GM12878 (cell line): ENCODE measurements at regions not wholly inside any gene's neighbourhood (a gene's known extent, or its start where the extent isn't known, plus 50 kb on each side); places are given as distances from the start of the nearest gene placed in this dataset.

ENCODE experiments used
- ATAC-seq: fragments of 200-7000 bp; cut with Tn5 transposase; 3 replicates; pipeline ENCODE4 v1.9.1; 2020; ENCODE audit warnings: mild to moderate bottlenecking, moderate library complexity
- BruUV-seq: library from RNA; stranded (reverse); fragments of 400-500 nt; replicated peaks from 2 replicates; lab custom pipeline; 2021; lab: Mats Ljungman, UMichigan
- CTCF ChIA-PET: fragments of 300-600 bp; sonication (Branson Sonifier 250); formaldehyde crosslinking; extraction: SDS; loops from one replicate; lab custom pipeline; 2021; ENCODE audit warnings: inconsistent platforms; lab: Yijun Ruan, JAX
- POLR2A ChIA-PET: fragments of 350-600 bp; formaldehyde crosslinking; extraction: SDS; loops from one replicate; lab custom pipeline; 2021; ENCODE audit warnings: inconsistent platforms; lab: Charles Lee
- RAD21 ChIA-PET: fragments of 300-600 bp; sonication (Branson Sonifier 250); formaldehyde crosslinking; loops from one replicate; lab custom pipeline; 2023; ENCODE audit warnings: antibody characterized with exemption; ENCODE audit not compliant: unreplicated experiment; lab: Charles Lee
- SMC1A ChIA-PET: fragments of 300-600 bp; sonication (Branson Sonifier 250); formaldehyde crosslinking; loops from one replicate; lab custom pipeline; 2023; ENCODE audit not compliant: unreplicated experiment, uncharacterized antibody; lab: Charles Lee
- DNase-seq: peaks from one replicate; pipeline ENCODE4 v3.0.0-alpha.2; 2011; ENCODE audit warnings: low read depth, low spot score
- FAIRE-seq: peaks from 3 replicates; lab custom pipeline; 2011; peaks lifted over from hg19 to GRCh38; lab: Jason Lieb, UNC
- H2AFZ ChIP-seq: 2 replicates; pipeline ENCODE4 v1.6.0; 2011; ENCODE audit warnings: low read depth, low read length, control low read depth; ENCODE audit not compliant: control insufficient read depth
- H3K27ac ChIP-seq: 2 replicates; pipeline ENCODE4 v1.5.1; 2011; ENCODE audit warnings: control low read depth; ENCODE audit not compliant: control insufficient read depth, insufficient read depth
- H3K27me3 ChIP-seq, 2 experiments: replicated peaks in 1 of 2; 2 replicates each; pipeline versions ENCODE4 v1.6.0 to v1.6.1; 2011; ENCODE audit warnings: low read length in 1 of 2; ENCODE audit not compliant: control insufficient read depth in 2 of 2, insufficient read depth in 2 of 2
- H3K36me3 ChIP-seq, 2 experiments: 2 replicates each; pipeline ENCODE4 v1.5.1; 2011; ENCODE audit warnings: low read length in 1 of 2; ENCODE audit not compliant: control insufficient read depth in 2 of 2, insufficient read depth in 2 of 2
- H3K4me1 ChIP-seq: 2 replicates; pipeline ENCODE4 v1.6.1; 2011; ENCODE audit warnings: mild to moderate bottlenecking, low read length, moderate library complexity, mixed read lengths; ENCODE audit not compliant: control insufficient read depth, insufficient read depth
- H3K4me2 ChIP-seq: 2 replicates; pipeline ENCODE4 v1.6.0; 2011; ENCODE audit warnings: control low read depth; ENCODE audit not compliant: control insufficient read depth, insufficient read depth
- H3K4me3 ChIP-seq: fragments of 200-600 bp; sonication (generic); 2 replicates; pipeline ENCODE4 v1.5.1; 2016
- H3K79me2 ChIP-seq: 2 replicates; pipeline ENCODE4 v1.6.0; 2011; ENCODE audit warnings: low read length; ENCODE audit not compliant: control insufficient read depth, insufficient read depth
- H3K9ac ChIP-seq: 2 replicates; pipeline ENCODE4 v1.8.0; 2011; ENCODE audit warnings: low read length, control low read depth, mixed read lengths; ENCODE audit not compliant: control insufficient read depth, insufficient read depth
- H3K9me3 ChIP-seq: replicated peaks from 3 replicates; pipeline ENCODE4 v1.5.1; 2011; ENCODE audit warnings: mild to moderate bottlenecking, low read length; ENCODE audit not compliant: control insufficient read depth, insufficient read depth
- H4K20me1 ChIP-seq: 2 replicates; pipeline ENCODE4 v1.6.0; 2011; ENCODE audit not compliant: control insufficient read depth, insufficient read depth
- MTA2 ChIP-seq: fragments of 450-650 bp; IDR thresholded peaks from 2 replicates; pipeline ENCODE4 v1.6.1; 2016; ENCODE audit warnings: low read depth, mild to moderate bottlenecking, moderate library complexity
- NRF1 ChIP-seq: conservative IDR thresholded peaks from 2 replicates; pipeline ENCODE4 v1.6.1; 2011; ENCODE audit warnings: mild to moderate bottlenecking, low read depth, low read length, improper control_type of control experiment
- RAD21 ChIP-seq: IDR thresholded peaks from 2 replicates; pipeline ENCODE4 v1.6.1; 2011; ENCODE audit warnings: mild to moderate bottlenecking, low read depth, low read length, moderate library complexity; ENCODE audit not compliant: insufficient read depth
- WGBS: methylation state at CpG from one replicate; pipeline ENCODE4 v1.1.6; 2016; ENCODE audit warnings: low lambda C conversion rate; ENCODE audit not compliant: insufficient replicate concordance, insufficient coverage; ENCODE audit errors: missing lambda C conversion rate; 5-methylcytosine and 5-hydroxymethylcytosine counted together
- in situ Hi-C: fragments of 300-500 bp; cut with MboI; formaldehyde crosslinking; loops from 9 replicates; pipeline ENCODE4 v1.14.3; 2018; ENCODE audit warnings: mixed read lengths
- intact Hi-C: fragments of 100-400 bp; cut with micrococcal nuclease; formaldehyde crosslinking; loops from one replicate; pipeline ENCODE4 v1.14.2; 2022; ENCODE audit not compliant: unreplicated experiment
- TF ChIP-seq, protein P1 (sequence below): fragments of 450-650 bp; conservative IDR thresholded peaks from 2 replicates; pipeline ENCODE4 v1.6.1; 2017; ENCODE audit warnings: mild to moderate bottlenecking, moderate library complexity
- TF ChIP-seq, protein P2 (sequence below): fragments of 450-650 bp; IDR thresholded peaks from 2 replicates; pipeline ENCODE4 v1.6.1; 2017; ENCODE audit warnings: mild to moderate bottlenecking, moderate library complexity

DNA sequence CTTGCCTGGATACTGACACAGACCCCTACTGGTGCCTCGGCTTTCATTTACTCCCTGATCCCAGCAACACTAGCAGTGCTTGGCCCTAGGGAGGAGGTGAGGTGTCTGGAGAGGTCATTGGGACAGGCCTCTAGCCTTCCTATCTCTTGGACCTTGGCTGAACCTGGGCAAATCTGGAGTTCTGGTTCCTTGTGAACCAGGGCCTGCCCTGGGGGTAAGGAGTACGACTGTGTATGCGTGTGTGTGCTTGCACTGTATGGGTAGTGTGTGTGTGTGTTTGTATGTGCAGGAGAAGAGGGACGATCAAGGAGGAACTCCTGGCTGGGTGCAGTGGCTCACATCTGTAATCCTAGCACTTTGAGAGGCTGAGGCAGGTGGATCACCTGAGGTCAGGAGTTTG is 252.7 kb upstream of the CSF3R start:
- no peaks in the 10 kb centered on the region; a peak in 3 of 4 replicates for H3K27me3 ChIP-seq

More for the DNA sequence above, 252.7 kb upstream of the CSF3R start:
- no peak overlapping the region for H2AFZ ChIP-seq
- CTCF ChIA-PET = no interaction called here
- no peak for TF ChIP-seq NRF1
- no peak for TF ChIP-seq RAD21
- TF ChIP-seq, protein P1, sequence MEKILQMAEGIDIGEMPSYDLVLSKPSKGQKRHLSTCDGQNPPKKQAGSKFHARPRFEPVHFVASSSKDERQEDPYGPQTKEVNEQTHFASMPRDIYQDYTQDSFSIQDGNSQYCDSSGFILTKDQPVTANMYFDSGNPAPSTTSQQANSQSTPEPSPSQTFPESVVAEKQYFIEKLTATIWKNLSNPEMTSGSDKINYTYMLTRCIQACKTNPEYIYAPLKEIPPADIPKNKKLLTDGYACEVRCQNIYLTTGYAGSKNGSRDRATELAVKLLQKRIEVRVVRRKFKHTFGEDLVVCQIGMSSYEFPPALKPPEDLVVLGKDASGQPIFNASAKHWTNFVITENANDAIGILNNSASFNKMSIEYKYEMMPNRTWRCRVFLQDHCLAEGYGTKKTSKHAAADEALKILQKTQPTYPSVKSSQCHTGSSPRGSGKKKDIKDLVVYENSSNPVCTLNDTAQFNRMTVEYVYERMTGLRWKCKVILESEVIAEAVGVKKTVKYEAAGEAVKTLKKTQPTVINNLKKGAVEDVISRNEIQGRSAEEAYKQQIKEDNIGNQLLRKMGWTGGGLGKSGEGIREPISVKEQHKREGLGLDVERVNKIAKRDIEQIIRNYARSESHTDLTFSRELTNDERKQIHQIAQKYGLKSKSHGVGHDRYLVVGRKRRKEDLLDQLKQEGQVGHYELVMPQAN = no peak
- TF ChIP-seq, protein P2, sequence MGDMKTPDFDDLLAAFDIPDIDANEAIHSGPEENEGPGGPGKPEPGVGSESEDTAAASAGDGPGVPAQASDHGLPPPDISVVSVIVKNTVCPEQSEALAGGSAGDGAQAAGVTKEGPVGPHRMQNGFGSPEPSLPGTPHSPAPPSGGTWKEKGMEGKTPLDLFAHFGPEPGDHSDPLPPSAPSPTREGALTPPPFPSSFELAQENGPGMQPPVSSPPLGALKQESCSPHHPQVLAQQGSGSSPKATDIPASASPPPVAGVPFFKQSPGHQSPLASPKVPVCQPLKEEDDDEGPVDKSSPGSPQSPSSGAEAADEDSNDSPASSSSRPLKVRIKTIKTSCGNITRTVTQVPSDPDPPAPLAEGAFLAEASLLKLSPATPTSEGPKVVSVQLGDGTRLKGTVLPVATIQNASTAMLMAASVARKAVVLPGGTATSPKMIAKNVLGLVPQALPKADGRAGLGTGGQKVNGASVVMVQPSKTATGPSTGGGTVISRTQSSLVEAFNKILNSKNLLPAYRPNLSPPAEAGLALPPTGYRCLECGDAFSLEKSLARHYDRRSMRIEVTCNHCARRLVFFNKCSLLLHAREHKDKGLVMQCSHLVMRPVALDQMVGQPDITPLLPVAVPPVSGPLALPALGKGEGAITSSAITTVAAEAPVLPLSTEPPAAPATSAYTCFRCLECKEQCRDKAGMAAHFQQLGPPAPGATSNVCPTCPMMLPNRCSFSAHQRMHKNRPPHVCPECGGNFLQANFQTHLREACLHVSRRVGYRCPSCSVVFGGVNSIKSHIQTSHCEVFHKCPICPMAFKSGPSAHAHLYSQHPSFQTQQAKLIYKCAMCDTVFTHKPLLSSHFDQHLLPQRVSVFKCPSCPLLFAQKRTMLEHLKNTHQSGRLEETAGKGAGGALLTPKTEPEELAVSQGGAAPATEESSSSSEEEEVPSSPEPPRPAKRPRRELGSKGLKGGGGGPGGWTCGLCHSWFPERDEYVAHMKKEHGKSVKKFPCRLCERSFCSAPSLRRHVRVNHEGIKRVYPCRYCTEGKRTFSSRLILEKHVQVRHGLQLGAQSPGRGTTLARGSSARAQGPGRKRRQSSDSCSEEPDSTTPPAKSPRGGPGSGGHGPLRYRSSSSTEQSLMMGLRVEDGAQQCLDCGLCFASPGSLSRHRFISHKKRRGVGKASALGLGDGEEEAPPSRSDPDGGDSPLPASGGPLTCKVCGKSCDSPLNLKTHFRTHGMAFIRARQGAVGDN = no peak
- TF ChIP-seq MTA2 = no peak
- TF ChIP-seq, all 136 proteins: peak for 0
- POLR2A ChIA-PET = no interaction called here
- H3K9ac ChIP-seq = no peak overlapping the region
- no TSS peak for BruUV-seq
- no peaks in the 10 kb centered on the region for H3K36me3 ChIP-seq
- no peaks in the 10 kb centered on the region for H3K79me2 ChIP-seq
- H4K20me1 ChIP-seq = no peaks in the 10 kb centered on the region
- no peaks in the 10 kb centered on the region for H3K9me3 ChIP-seq
- WGBS = 0% methylated on average over 4 of the region's 4 CpGs
- H3K27ac ChIP-seq = no peak overlapping the region
- no peaks in the 10 kb centered on the region for H3K4me1 ChIP-seq
- in situ Hi-C loops (no loop called here), intact Hi-C loops (no loop called here)
- RAD21 ChIA-PET = no interaction called here
- H3K4me3 ChIP-seq = no peak overlapping the region
- DNase-seq (no peak), FAIRE-seq (no peak), ATAC-seq (no peak)
- H3K4me2 ChIP-seq = no peak overlapping the region
- SMC1A ChIA-PET = interaction anchor here (0.7 kb wide), 1 partner anchor 81 kb away, joined by 3 read pairs; no protein-coding TSS in a partner anchor
